HEK293 (cell line): ENCODE measurements at regions not wholly inside any gene's neighbourhood (a gene's known extent, or its start where the extent isn't known, plus 50 kb on each side); places are given as distances from the start of the nearest gene placed in this dataset.

Source experiments
- CTCF ChIA-PET: fragments of 350-600 bp; formaldehyde crosslinking; extraction: SDS; loops from one replicate; lab custom pipeline; 2021; ENCODE audit warnings: antibody characterized with exemption; lab: Yijun Ruan, JAX
- POLR2A ChIA-PET: fragments of 300-600 bp; formaldehyde crosslinking; extraction: SDS; loops from one replicate; lab custom pipeline; 2020; ENCODE audit warnings: antibody characterized with exemption, inconsistent platforms; lab: Yijun Ruan, JAX
- H3K27ac ChIP-seq: fragments of 200-500 bp; sonication (Bioruptor generic); 2 replicates; pipeline ENCODE4 v1.5.1; 2014; ENCODE audit warnings: low read depth, low read length, control low read depth, inconsistent platforms; ENCODE audit errors: extremely low read depth
- H3K36me3 ChIP-seq, 2 experiments: fragments of 200-500 bp in 1 of 2; sonication (Bioruptor generic) in 1 of 2; 1 replicate in 1 of 2; 2 replicates in 1 of 2; pipeline ENCODE4 v1.5.1; 2014 to 2017; ENCODE audit warnings: inconsistent platforms in 2 of 2, low read length in 2 of 2; ENCODE audit not compliant: control insufficient read depth in 2 of 2, insufficient read depth in 1 of 2
- H3K4me1 ChIP-seq: fragments of 200-500 bp; sonication (Bioruptor generic); 2 replicates; pipeline ENCODE4 v1.5.1; 2014; ENCODE audit warnings: mild to moderate bottlenecking, low read length, inconsistent platforms; ENCODE audit not compliant: control insufficient read depth, insufficient read depth
- H3K4me3 ChIP-seq: 2 replicates; pipeline ENCODE4 v1.5.1; 2011; ENCODE audit warnings: low read depth, mild to moderate bottlenecking, control low read depth, low read length, moderate library complexity
- H3K9me3 ChIP-seq: fragments of 200-500 bp; sonication (Bioruptor generic); 2 replicates; pipeline ENCODE4 v1.5.1; 2014; ENCODE audit warnings: low read depth, low read length, inconsistent platforms; ENCODE audit not compliant: control insufficient read depth, insufficient read depth
- AEBP2 ChIP-seq: fragments of 450-650 bp; formaldehyde crosslinking; IDR thresholded peaks from 2 replicates; pipeline ENCODE4 v1.5.1; 2016; ENCODE audit warnings: missing biosample characterization, missing genetic modification characterization, borderline replicate concordance
- SP2 ChIP-seq: fragments of 450-650 bp; formaldehyde crosslinking; IDR thresholded peaks from 2 replicates; pipeline ENCODE4 v1.5.1; 2016; ENCODE audit warnings: missing biosample characterization, missing genetic modification characterization
- ZBTB1 ChIP-seq: fragments of 450-650 bp; formaldehyde crosslinking; IDR thresholded peaks from 2 replicates; pipeline ENCODE4 v1.5.1; 2016; ENCODE audit warnings: missing biosample characterization, missing genetic modification characterization
- ZFHX2 ChIP-seq: fragments of 450-650 bp; formaldehyde crosslinking; conservative IDR thresholded peaks from 2 replicates; pipeline ENCODE4 v1.5.1; 2016; ENCODE audit warnings: missing biosample characterization, missing genetic modification characterization
- ZNF223 ChIP-seq: fragments of 450-650 bp; formaldehyde crosslinking; IDR thresholded peaks from 2 replicates; pipeline ENCODE4 v1.5.1; 2016; ENCODE audit warnings: missing biosample characterization, missing genetic modification characterization
- ZNF292 ChIP-seq: fragments of 450-650 bp; formaldehyde crosslinking; IDR thresholded peaks from 2 replicates; pipeline ENCODE4 v1.5.1; 2016; ENCODE audit warnings: low read depth, missing biosample characterization, missing genetic modification characterization, borderline replicate concordance
- ZNF362 ChIP-seq: fragments of 450-650 bp; formaldehyde crosslinking; IDR thresholded peaks from 2 replicates; pipeline ENCODE4 v1.5.1; 2016; ENCODE audit warnings: missing biosample characterization, missing genetic modification characterization
- ZNF404 ChIP-seq: fragments of 450-650 bp; formaldehyde crosslinking; IDR thresholded peaks from 2 replicates; pipeline ENCODE4 v1.5.1; 2017; ENCODE audit warnings: missing biosample characterization, missing genetic modification characterization
- ZNF426 ChIP-seq: fragments of 450-650 bp; formaldehyde crosslinking; IDR thresholded peaks from 2 replicates; pipeline ENCODE4 v1.5.1; 2017; ENCODE audit warnings: missing biosample characterization, missing genetic modification characterization, mild to moderate bottlenecking, inconsistent platforms, moderate library complexity
- ZNF501 ChIP-seq: fragments of 450-650 bp; formaldehyde crosslinking; IDR thresholded peaks from 2 replicates; pipeline ENCODE4 v1.5.1; 2016; ENCODE audit warnings: missing biosample characterization, missing genetic modification characterization
- ZNF518A ChIP-seq: fragments of 450-650 bp; formaldehyde crosslinking; conservative IDR thresholded peaks from 2 replicates; pipeline ENCODE4 v1.5.1; 2016; ENCODE audit warnings: low read depth, missing biosample characterization, missing genetic modification characterization
- ZNF707 ChIP-seq: fragments of 450-650 bp; formaldehyde crosslinking; IDR thresholded peaks from 2 replicates; pipeline ENCODE4 v1.5.1; 2016; ENCODE audit warnings: missing biosample characterization, missing genetic modification characterization
- ZNF776 ChIP-seq: fragments of 450-650 bp; formaldehyde crosslinking; IDR thresholded peaks from 2 replicates; pipeline ENCODE4 v1.5.0; 2017; ENCODE audit warnings: missing biosample characterization, missing genetic modification characterization, borderline replicate concordance
- TF ChIP-seq, protein P1 (sequence below): fragments of 450-650 bp; formaldehyde crosslinking; IDR thresholded peaks from 2 replicates; pipeline ENCODE4 v1.5.1; 2016; ENCODE audit warnings: missing biosample characterization, missing genetic modification characterization
- TF ChIP-seq, protein P2 (sequence below): fragments of 450-650 bp; formaldehyde crosslinking; IDR thresholded peaks from 2 replicates; pipeline ENCODE4 v1.5.1; 2017; ENCODE audit warnings: missing biosample characterization, missing genetic modification characterization
- TF ChIP-seq, protein P3 (sequence below): fragments of 450-650 bp; formaldehyde crosslinking; IDR thresholded peaks from 2 replicates; pipeline ENCODE4 v1.5.1; 2016; ENCODE audit warnings: missing biosample characterization, missing genetic modification characterization
- TF ChIP-seq, protein P4 (sequence below): fragments of 450-650 bp; formaldehyde crosslinking; IDR thresholded peaks from 2 replicates; pipeline ENCODE4 v1.5.1; 2016; ENCODE audit warnings: missing biosample characterization, missing genetic modification characterization, borderline replicate concordance

- TF ChIP-seq ZNF518A (tag by site-specific recombination) = no peak
Measured at GRCh38 chr6:163738304-163738703, 323.8 kb downstream of the QKI start (continued).

GRCh38 chr6:163735076-163735475 is 320.6 kb downstream of the QKI start:
- Histone ChIP-seq H3K9me3 (no peaks in the 10 kb centered on the region), H3K27ac (no peak overlapping the region), H3K4me3 (no peak overlapping the region), H3K4me1 (no peaks in the 10 kb centered on the region), H3K36me3 (no peaks in the 10 kb centered on the region)
- CTCF ChIA-PET = no interaction called here
- POLR2A ChIA-PET = no interaction called here
- TF ChIP-seq ZNF292 = no peak
- TF ChIP-seq, protein P1, sequence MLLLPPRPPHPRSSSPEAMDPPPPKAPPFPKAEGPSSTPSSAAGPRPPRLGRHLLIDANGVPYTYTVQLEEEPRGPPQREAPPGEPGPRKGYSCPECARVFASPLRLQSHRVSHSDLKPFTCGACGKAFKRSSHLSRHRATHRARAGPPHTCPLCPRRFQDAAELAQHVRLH = no peak
- no peak for TF ChIP-seq ZNF501
- TF ChIP-seq, protein P2, sequence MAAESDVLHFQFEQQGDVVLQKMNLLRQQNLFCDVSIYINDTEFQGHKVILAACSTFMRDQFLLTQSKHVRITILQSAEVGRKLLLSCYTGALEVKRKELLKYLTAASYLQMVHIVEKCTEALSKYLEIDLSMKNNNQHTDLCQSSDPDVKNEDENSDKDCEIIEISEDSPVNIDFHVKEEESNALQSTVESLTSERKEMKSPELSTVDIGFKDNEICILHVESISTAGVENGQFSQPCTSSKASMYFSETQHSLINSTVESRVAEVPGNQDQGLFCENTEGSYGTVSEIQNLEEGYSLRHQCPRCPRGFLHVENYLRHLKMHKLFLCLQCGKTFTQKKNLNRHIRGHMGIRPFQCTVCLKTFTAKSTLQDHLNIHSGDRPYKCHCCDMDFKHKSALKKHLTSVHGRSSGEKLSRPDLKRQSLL = no peak
- no peak for TF ChIP-seq ZNF426 (tag by site-specific recombination)
- no peak for TF ChIP-seq ZNF707
- no peak for TF ChIP-seq ZNF776 (tag by site-specific recombination)
- TF ChIP-seq ZNF223 (tag by site-specific recombination) = no peak
- no peak for TF ChIP-seq ZNF404 (tag by site-specific recombination)
- TF ChIP-seq ZBTB1 (tag by site-specific recombination) = no peak
- TF ChIP-seq, protein P3, sequence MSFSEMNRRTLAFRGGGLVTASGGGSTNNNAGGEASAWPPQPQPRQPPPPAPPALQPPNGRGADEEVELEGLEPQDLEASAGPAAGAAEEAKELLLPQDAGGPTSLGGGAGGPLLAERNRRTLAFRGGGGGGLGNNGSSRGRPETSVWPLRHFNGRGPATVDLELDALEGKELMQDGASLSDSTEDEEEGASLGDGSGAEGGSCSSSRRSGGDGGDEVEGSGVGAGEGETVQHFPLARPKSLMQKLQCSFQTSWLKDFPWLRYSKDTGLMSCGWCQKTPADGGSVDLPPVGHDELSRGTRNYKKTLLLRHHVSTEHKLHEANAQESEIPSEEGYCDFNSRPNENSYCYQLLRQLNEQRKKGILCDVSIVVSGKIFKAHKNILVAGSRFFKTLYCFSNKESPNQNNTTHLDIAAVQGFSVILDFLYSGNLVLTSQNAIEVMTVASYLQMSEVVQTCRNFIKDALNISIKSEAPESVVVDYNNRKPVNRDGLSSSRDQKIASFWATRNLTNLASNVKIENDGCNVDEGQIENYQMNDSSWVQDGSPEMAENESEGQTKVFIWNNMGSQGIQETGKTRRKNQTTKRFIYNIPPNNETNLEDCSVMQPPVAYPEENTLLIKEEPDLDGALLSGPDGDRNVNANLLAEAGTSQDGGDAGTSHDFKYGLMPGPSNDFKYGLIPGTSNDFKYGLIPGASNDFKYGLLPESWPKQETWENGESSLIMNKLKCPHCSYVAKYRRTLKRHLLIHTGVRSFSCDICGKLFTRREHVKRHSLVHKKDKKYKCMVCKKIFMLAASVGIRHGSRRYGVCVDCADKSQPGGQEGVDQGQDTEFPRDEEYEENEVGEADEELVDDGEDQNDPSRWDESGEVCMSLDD = no peak
- TF ChIP-seq, protein P4, sequence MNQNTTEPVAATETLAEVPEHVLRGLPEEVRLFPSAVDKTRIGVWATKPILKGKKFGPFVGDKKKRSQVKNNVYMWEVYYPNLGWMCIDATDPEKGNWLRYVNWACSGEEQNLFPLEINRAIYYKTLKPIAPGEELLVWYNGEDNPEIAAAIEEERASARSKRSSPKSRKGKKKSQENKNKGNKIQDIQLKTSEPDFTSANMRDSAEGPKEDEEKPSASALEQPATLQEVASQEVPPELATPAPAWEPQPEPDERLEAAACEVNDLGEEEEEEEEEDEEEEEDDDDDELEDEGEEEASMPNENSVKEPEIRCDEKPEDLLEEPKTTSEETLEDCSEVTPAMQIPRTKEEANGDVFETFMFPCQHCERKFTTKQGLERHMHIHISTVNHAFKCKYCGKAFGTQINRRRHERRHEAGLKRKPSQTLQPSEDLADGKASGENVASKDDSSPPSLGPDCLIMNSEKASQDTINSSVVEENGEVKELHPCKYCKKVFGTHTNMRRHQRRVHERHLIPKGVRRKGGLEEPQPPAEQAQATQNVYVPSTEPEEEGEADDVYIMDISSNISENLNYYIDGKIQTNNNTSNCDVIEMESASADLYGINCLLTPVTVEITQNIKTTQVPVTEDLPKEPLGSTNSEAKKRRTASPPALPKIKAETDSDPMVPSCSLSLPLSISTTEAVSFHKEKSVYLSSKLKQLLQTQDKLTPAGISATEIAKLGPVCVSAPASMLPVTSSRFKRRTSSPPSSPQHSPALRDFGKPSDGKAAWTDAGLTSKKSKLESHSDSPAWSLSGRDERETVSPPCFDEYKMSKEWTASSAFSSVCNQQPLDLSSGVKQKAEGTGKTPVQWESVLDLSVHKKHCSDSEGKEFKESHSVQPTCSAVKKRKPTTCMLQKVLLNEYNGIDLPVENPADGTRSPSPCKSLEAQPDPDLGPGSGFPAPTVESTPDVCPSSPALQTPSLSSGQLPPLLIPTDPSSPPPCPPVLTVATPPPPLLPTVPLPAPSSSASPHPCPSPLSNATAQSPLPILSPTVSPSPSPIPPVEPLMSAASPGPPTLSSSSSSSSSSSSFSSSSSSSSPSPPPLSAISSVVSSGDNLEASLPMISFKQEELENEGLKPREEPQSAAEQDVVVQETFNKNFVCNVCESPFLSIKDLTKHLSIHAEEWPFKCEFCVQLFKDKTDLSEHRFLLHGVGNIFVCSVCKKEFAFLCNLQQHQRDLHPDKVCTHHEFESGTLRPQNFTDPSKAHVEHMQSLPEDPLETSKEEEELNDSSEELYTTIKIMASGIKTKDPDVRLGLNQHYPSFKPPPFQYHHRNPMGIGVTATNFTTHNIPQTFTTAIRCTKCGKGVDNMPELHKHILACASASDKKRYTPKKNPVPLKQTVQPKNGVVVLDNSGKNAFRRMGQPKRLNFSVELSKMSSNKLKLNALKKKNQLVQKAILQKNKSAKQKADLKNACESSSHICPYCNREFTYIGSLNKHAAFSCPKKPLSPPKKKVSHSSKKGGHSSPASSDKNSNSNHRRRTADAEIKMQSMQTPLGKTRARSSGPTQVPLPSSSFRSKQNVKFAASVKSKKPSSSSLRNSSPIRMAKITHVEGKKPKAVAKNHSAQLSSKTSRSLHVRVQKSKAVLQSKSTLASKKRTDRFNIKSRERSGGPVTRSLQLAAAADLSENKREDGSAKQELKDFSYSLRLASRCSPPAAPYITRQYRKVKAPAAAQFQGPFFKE = no peak
- TF ChIP-seq ZNF362 = no peak
- no peak for TF ChIP-seq SP2 (tag by site-specific recombination)
- no peak for TF ChIP-seq AEBP2
- TF ChIP-seq ZFHX2 (tag by site-specific recombination) = no peak
